NCI-H69 (cell line): ENCODE measurements at regions not wholly inside any gene's neighbourhood (a gene's known extent, or its start where the extent isn't known, plus 50 kb on each side); places are given as distances from the start of the nearest gene placed in this dataset.
A peak's percentile ranks its signal among the peaks of the same experiment; 100 is the strongest.

Source experiments
- DNase-seq: peaks from one replicate; lab custom pipeline; 2025; lab: John Stamatoyannopoulos, UW

DNA sequence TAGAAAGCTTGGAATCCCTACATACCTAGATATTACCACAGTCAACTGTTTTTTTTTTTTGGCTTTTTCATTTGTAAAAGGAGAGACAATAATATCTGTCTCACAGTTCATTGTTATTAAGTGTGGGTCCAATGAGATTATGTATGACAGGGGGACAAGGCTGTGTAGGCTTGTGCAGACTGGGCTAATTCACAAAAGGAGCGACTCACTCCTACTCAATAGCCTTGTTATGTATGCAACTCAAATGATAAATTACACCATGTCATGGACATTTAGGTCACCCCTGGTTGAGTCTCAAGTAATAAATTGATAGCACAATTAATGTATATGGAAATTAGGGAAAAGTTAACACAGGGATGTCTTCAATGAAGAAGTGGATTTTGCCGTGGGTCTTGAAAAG is 208.2 kb upstream of the MAP3K7 start:
- no peak for DNase-seq

DNA sequence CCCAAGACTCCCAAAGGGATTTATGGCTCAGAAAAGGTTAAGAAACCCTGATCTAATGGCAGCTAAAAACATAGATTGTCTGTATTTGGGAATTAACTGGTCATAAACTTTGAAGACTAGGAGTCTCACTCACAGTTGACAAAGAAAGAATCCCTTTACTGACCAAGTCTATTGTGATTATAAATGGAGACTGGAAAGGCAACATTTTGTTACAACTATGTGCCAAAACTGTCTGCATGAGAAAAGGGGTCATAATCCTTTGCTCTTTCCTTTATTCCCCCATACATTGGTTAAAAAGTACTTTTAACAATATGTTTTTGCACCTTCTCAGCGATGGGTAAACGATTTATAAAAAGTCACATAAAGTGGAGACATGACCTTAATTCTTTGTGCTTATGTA is 206.9 kb upstream of the MAP3K7 start:
- DNase-seq = no peak

DNA sequence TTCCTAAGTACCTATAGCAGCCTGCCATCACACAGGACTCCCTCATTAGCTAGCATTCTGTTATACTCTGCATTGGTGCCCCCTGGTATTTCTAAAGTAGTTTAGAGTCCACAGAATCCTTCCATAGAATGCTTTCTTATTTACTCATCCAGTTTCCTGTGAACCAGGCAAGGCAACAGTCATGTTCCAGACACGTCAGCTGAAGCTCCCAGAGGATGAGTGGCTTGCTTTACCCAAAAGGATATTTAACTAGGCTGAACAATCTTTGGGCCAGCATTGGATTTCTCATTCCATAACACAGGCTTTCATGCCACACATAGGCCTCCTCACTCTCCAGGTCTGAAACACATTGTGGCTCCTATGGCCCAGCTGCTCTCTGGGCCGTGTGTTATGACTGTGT is 203.8 kb upstream of the MAP3K7 start:
- no peak for DNase-seq

DNA sequence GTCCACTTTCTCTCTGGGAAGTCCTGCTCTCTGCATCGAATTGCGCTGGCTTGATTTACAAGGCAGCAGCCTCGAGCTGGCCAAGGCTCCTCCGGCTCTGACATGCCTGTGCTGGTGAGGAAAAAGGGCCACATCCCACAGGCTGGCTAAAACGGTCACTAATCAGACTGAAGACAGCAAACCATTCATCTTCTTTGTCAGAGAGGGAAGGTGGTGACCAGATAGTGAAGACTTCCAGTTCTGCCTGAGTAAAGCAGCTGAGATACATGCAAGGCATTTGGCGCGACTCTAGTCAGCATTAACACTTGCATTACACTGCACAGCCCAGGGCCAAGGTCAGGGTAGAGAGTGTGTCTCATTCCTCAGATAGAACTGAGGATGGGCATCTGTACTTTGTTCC is 203.2 kb upstream of the MAP3K7 start:
- no peak for DNase-seq

DNA sequence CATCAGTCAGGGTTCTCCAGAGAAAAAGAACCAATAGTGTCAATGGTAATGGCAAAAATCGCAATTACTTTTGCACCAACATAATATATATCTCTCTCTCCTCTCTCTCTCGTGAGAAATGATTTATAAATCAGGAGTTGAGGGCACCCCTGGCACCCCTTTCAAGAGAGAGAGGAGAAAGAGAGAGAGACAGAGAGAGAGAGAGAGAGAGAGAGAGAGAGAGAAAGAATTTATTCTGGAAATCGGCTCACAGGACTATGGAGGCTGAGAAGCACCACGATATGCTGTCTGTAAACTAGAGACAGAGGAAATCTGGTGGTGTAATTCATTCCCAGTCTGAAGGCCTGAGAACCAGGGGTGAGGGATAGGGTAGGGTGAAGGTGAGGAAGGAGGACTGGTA is 201.9 kb upstream of the MAP3K7 start:
- DNase-seq = no peak

DNA sequence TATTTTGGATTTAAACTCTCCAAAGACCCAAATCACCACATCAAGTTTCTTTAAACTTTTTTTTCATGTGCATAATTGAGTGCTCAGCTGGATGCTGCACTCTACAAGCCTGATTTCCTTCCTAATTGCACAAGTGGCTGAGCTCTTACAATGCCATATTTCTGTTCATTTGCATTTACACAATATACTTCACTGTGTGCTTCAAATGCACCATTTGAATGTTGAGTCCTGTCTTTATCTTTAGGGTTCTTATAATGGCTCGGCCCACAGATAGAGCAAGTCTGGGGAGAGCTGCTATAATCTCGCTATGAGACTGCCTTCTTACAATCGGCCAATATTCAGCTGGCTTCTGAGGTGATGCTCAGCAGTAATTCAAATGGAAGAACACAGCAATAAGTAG is 200.6 kb upstream of the MAP3K7 start:
- no peak for DNase-seq

DNA sequence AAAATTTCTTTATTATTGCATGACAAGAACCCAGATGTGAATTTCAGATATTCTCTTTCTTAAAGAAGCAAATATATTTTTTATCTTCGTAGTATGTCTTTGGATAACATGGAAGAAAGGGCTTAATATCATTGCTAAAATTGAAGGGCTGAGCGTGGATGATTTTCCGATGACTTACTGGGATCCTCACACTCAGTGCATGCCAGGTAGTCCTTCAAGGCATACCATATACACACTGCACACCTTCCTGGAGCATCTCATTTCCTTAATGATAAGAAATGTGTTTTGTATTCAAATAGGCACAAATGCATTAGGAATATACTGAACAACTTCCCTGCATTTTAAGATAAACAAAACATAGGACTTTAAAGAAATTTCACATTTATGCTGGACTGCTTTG is 193.9 kb upstream of the MAP3K7 start:
- no peak for DNase-seq

DNA sequence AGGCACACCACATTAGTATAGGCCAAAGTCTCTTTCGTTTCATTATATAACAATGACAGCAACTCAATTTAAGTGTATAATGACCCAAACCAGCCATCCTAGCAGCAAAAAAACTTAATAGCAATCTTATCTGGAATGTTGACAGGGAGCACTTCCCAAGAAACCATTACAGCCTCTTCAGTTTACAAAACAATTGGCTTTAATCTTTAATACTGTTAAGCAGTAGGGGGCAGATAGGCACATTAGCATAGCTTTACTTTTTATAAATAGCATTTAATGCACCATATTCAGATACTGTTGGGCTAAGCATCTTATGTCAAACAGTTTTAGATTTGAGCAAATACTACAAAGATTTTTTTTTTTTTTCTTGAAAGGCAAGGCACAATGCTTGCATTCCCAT is 193.3 kb upstream of the MAP3K7 start:
- DNase-seq = no peak

DNA sequence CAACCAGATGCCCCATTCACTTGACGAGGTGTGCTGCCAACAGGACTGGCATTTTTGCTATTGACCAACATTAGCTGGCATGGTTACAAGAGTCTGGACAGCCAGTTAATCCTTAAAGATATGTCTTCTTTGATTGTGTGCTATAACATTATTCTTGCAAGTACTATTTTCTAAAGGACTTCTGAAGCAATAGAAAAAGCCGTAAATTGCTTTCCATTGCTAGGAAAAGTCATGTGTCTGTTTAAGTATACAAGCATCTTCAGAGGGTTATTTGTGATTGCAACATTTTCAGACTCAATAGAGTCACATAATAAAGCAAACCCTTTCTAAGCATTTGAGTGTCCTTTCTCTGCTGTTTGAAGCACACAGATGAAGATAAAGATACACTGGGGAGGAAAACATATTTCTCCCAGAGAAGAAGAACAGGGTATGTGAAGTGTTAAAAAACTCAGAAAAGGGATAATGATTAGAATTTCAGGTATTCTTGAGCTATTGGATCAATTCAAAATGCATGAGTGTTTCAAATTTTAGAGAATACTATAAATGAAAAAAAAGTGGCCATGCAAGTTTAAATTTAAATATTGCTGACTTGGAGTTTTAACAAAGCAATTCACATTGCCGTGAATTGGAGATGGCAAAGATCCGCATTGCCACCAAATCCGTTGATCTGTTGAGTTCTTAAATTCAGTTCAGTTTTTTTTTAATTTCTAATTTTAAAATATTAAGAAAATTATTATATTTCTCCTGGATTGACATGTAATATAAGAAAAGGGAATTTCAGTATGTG is 191.7 kb upstream of the MAP3K7 start:
- no peak for DNase-seq

DNA sequence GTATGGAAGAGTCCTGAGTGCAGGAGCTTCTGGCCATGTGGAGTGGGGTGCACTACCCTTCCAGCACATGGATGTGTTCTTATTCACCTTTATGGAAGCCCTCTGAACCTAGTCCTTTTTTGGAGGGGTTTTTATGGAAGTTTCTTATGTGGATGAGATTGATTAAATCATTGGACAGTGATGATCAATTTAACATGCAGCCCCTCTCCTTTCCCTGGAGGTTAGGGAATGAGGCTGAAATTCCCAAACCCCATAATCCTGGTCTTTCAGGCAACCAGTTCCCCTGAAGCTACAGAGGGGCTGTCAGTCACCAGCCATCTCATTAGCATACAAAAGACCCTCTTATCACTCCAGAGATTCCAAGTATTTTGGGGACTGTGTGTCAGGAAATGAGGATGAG is 183.9 kb upstream of the MAP3K7 start:
- no peak for DNase-seq

DNA sequence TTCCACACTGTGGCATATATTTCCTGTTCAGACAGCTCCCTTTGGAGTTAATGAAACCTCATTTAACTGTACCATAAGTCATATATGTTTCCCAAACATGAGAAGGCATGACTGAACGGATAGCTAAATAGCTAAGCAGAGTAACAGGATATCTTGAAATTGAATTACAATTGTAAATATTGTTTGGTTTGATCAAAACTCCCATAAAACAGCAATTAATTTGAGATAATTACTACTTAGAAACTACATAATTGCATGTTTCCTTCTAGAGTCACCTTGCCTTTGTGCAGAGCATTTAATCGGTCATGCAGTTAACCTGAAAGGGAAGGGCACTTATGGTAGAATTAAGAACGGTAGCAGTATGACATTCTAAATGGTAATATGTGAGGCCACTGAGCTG is 179.0 kb upstream of the MAP3K7 start:
- peak; percentile 85 for DNase-seq

DNA sequence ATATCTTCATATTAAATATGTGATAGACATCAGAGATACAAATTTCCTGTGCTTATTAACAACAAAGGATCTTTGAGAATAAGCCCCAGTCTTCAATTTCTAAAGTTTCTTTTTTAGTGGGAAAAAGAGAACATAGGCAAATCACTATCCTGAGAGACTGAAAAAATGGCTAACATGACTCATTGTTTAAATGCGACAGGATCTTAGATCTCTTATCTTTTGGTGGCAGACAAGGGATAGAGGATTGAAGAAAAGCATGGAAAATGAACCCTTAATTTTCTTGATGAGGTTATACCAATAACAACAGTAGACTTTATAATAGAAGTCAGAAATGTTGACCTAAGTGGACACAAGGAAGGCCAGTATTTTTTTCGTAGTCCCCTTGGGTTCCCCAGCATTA is 178.6 kb upstream of the MAP3K7 start:
- DNase-seq = no peak

DNA sequence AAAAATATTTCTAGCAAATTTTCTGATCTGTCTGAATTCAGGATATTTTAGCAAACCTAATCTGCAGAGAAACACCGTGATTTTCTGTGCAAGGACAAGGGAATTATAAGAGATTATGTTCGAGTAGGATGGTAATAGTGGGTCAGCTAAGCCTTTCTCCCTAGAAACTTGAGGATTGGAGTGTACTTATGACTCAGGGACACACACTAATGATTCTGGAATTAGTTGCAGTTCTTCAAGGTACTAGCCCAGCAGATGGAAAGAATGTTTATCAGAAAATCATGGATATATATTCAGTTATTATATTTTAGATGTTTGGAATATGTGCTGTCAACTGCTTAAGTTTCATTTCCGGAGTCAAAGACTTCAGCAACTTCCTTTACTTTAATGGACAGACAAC is 177.1 kb upstream of the MAP3K7 start:
- no peak for DNase-seq

DNA sequence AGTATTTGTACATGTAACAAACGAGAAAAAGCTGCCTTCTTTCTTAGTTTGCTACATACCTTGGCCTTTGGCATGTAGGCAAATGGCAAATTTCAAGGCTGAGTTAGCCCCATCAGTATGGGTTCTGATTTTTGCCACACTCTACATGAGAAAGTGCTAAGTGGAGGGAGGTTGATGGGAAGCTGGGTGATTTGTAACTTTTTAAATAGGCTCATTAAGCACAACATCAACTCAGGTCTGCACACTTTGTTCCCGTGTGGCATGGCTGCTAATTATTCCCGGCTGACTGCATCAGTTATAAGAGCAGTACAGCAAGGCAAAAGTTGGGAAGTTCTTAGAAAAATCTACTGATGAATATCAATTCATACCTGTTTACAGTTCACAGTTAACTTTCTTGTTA is 172.8 kb upstream of the MAP3K7 start:
- no peak for DNase-seq

DNA sequence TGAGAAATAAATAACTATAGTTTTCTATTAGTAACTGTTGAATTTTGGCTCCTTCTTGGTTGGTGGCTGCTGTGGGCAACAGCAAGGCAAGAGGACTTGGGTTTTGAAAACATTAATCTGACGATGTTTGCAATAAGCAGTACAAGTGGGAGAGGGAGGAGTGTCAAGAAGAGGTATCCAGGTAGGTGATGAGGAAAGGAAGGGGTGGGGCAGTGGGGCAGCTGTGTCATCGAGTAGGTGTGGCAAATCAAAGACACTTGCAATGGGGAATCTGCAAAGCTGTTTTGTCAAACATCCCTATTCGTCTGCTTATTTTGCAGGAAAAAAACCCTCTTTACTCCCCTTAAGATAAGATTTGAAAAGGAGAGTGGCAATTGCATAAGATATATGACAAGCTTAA is 171.9 kb upstream of the MAP3K7 start:
- no peak for DNase-seq

DNA sequence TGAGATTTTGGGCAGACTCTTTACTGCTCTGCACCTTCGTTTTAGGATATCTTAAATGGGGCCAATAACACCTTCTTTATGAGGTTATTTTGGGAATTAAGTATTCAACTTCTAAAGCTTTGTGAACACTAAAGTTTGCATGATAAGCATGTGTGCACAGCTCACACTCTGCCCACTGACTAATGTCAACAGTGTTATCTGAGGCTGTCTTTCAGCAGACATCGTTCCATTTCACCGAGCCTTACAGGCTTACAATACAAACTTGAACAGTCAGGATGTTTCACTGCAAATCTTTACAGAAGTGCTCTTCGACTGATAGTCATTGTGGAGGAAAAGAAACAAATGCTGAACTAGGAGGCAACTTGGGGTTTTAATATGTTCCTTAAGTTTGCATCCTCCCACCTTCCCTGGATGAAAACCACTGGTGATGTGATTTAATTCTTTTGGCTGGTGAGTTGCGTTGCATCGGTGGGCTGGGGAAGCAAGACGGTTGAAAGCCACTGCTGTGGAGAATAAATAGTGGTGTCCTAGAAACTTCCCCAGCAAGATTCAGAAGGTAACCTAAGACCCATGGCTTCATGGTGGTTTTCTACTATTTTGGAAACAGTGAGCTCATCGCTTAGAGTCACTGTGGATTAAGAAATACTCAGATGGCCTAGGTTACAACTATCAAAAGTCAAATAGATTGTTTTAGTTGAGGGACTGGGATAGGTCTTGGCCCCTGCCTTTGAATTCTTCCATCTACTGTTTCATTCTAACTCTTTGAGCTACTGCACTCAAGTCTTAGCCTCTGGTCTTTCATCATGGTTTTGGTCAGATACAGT is 167.2 kb upstream of the MAP3K7 start:
- DNase-seq = no peak

DNA sequence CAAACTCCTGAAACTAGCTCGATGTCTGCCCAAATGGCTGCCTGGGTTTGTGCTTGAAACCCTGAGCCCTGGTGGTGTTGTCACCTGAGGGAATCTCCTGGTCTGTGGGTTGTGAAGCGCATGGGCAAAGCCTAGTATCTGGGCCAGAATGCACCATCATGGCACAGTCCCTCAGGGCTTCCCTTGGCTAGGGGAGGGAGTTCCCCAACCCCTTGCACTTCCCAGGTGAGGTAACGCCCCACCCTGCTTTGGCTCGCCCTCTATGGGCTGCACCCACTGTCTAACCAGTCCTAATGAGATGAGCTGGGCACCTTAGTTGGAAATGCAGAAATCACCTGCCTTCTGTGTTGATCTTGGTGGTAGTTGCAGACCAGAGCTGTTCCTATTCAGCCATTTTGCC is 152.9 kb upstream of the MAP3K7 start:
- no peak for DNase-seq

DNA sequence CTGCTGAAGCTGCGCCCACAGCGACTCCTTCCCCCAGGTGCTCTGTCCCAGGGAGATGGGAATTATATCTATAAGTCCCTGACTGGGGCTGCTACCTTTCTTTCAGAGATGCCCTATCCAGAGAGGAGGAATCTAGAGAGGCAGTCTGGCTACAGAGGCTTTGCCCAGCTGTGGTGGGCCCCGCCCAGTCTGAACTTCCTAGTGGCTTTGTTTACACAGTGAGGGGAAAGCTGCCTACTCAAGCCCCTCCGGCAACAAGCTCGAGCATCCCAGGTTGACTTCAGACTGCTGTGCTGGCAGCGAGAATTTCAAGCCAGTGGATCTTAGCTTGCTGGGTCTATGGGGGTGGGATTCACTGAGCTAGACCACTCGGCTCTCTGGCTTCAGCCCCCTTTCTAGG is 152.5 kb upstream of the MAP3K7 start:
- peak; percentile 63 for DNase-seq

DNA sequence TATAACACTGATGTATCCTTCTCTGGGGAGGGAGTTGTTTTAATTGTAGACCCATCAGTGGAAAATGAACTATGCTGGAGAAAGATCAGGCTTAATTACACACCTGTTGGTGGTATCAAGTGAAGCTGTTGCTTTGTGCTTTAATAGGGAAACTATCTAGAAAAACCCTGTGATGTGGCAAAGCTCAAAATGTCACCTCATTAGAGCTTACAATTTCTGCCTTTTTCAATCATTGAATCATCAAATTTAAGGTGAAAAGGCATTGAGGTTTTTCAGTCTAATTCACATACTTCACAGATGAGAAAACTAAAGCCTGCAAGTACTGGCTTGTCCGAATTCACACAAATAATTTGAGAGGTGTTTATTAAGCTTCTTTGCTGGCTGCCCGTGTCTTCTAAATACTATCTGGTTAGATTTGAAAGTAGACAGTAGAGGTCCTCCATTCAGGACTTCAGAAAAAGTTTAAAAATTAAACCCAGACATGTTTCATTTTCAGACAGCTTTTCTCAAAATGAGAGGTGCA is 143.3 kb upstream of the MAP3K7 start:
- DNase-seq = peak; percentile 31

DNA sequence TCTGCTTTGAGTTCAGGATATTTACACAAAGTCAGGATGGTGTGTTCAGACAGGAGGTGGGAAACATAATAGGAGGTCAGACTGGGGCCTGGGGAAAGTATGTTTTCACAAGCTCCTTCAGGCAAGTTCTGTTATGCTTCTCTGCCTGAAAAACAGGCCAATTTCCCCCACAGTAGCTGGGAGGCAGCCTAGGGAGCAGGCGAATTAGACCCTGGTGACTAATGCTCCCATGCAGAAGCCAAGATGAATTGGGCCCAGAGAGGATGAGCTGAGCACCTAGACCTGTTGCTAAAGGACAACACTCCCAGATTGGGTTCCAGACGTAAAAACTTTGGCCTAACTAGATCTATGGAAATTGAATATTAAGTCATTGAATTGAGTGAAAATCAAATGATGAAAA is 142.2 kb upstream of the MAP3K7 start:
- DNase-seq = no peak

DNA sequence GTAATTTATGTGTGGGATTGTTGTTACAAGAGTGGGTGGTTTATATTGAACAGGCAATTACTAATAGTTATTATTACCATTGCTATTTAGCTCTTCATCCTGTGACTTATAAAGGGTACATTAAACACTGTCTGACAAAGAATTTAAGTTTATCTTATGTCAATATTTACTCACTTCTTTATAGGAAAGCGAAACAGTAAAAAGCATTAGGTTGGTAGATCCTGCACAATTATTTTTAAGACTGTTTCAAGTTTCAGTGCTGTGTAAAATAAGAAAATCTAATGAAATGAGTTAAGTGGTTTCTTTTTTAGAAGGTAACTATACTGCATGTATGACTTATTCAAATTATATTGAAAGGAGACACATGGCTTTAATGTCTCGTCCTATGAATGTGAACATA is 135.8 kb upstream of the MAP3K7 start:
- DNase-seq = no peak

DNA sequence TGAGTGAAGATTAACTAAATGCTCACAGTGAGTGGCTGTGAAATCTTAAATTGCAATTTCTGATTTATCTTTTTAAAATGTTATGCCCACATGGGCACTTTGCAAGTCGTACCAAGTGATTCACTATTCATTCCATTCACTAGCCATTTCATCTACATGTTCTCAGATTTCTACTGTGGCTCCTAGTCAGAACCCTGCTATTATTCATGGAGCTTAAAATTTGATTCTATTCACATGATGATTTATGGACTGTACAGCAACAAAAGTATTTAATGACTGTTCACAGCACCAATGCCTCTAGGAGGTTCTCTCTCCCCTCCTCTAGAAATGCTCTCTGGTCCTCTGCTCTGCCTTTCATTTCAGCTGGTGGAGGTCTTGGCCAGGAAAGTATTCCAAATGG is 133.5 kb upstream of the MAP3K7 start:
- peak; percentile 36 for DNase-seq
